ENCODE measurements at regions not wholly inside any gene's neighbourhood (a gene's known extent, or its start where the extent isn't known, plus 50 kb on each side); places are given as distances from the start of the nearest gene placed in this dataset.

DNA sequence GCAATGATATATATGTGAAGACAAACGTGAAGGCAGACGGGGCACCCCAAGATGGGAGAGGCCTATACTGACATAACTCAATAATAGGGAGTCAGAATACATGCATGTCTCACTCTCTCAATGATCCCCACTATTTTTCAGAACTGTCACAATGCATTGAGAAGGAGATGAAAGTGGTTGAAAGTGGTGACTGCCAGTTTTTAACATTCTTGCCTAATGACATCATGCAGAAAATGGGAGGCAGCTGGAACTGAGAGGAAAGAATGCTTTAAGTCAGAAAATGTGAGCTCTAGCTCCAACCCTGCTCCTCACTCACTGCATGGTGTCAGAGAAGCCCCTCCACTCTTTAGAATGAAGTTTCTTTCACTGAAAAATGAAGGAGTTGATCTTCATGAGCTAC is 55.3 kb upstream of the P2RY1 start:
- H4K20me1 ChIP-seq (ENCODE audit: insufficient read depth), result no peaks in the 10 kb centered on the region
- TF ChIP-seq, protein P1, sequence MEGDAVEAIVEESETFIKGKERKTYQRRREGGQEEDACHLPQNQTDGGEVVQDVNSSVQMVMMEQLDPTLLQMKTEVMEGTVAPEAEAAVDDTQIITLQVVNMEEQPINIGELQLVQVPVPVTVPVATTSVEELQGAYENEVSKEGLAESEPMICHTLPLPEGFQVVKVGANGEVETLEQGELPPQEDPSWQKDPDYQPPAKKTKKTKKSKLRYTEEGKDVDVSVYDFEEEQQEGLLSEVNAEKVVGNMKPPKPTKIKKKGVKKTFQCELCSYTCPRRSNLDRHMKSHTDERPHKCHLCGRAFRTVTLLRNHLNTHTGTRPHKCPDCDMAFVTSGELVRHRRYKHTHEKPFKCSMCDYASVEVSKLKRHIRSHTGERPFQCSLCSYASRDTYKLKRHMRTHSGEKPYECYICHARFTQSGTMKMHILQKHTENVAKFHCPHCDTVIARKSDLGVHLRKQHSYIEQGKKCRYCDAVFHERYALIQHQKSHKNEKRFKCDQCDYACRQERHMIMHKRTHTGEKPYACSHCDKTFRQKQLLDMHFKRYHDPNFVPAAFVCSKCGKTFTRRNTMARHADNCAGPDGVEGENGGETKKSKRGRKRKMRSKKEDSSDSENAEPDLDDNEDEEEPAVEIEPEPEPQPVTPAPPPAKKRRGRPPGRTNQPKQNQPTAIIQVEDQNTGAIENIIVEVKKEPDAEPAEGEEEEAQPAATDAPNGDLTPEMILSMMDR (conservative IDR thresholded peaks at IDR 0.05; ENCODE audit: low read depth, low read length), result no peak
- no peak overlapping the region for H3K27ac ChIP-seq
- H3K4me1 ChIP-seq (ENCODE audit: low read depth, poor library complexity, severe bottlenecking), result peaks cover 20% of the 10 kb centered on the region
- H3K79me2 ChIP-seq (ENCODE audit: insufficient read depth, low read depth), result no peaks in the 10 kb centered on the region
- no peaks in the 10 kb centered on the region for H3K27me3 ChIP-seq (ENCODE audit: insufficient read depth, low read depth)
- H3K4me3 ChIP-seq (IDR thresholded peaks at IDR 0.05; ENCODE audit: insufficient read depth, low read depth, low read length), result no peak overlapping the region
- peak overlapping the region; percentile 13; the same call in 1 of the 2 replicates for H3K4me2 ChIP-seq
- no peak overlapping the region for H3K9ac ChIP-seq
- no peak overlapping the region for H2AFZ ChIP-seq (ENCODE audit: low read depth)
- H3K36me3 ChIP-seq (ENCODE audit: insufficient read depth), result no peaks in the 10 kb centered on the region

DNA sequence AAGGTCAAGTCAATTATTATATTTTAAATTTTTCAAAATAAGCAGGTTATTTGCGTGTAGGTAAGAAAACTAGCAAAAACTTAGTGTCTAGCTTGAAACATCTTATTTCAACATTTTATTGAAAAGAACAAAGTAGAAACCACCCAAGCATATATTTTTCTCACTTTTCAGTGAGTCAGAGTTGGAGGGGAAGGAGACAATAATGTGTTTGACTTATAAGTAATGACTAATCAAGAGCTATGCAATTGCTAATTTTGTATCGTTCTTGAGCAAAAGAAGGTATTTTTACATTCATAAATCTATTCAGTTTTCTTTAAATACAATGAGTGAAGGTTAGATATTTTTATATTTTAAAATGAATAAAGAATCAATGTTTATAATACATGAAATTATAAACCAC is 54.4 kb upstream of the P2RY1 start:
- Histone ChIP-seq H4K20me1 (ENCODE audit: insufficient read depth) (no peaks in the 10 kb centered on the region), H3K79me2 (ENCODE audit: insufficient read depth, low read depth) (no peaks in the 10 kb centered on the region), H3K36me3 (ENCODE audit: insufficient read depth) (no peaks in the 10 kb centered on the region), H3K9ac (no peak overlapping the region), H2AFZ (ENCODE audit: low read depth) (no peak overlapping the region), H3K4me2 (no peak overlapping the region), H3K27ac (no peak overlapping the region), H3K27me3 (ENCODE audit: insufficient read depth, low read depth) (no peaks in the 10 kb centered on the region), H3K4me1 (ENCODE audit: low read depth, poor library complexity, severe bottlenecking) (peaks cover 20% of the 10 kb centered on the region), H3K4me3 (IDR thresholded peaks at IDR 0.05; ENCODE audit: insufficient read depth, low read depth, low read length) (no peak overlapping the region)
- TF ChIP-seq, protein P1 (conservative IDR thresholded peaks at IDR 0.05; ENCODE audit: low read depth, low read length), result no peak

DNA sequence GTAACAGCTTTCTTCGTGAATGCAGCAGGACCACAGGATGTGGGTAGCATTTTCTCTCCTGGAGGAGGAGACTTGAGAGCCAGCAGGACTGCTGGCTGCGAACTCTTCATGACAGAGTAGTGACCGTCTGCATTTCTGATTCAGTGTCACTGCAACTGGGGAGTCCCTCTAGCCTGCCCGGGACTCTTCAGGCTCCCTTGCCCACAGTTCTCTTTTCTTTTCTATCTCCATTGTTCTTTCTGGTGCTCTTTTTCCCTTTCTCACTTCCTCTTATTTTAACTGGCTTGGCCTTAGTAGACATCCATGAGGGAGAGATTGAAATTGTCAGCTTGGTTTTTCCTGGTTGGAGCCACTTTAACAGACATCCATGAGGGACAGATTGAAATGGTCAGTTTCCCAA is 49.9 kb upstream of the P2RY1 start:
- H3K4me3 ChIP-seq (IDR thresholded peaks at IDR 0.05; ENCODE audit: insufficient read depth, low read depth, low read length), result no peak overlapping the region
- H2AFZ ChIP-seq (ENCODE audit: low read depth), result no peak overlapping the region
- no peaks in the 10 kb centered on the region for H3K27me3 ChIP-seq (ENCODE audit: insufficient read depth, low read depth)
- H3K9ac ChIP-seq, result no peak overlapping the region
- H3K4me2 ChIP-seq, result no peak overlapping the region
- TF ChIP-seq, protein P1 (conservative IDR thresholded peaks at IDR 0.05; ENCODE audit: low read depth, low read length), result no peak
- no peaks in the 10 kb centered on the region for H3K36me3 ChIP-seq (ENCODE audit: insufficient read depth)
- no peak overlapping the region for H3K27ac ChIP-seq
- peaks cover 5% of the 10 kb centered on the region for H3K4me1 ChIP-seq (ENCODE audit: low read depth, poor library complexity, severe bottlenecking)
- H4K20me1 ChIP-seq (ENCODE audit: insufficient read depth), result no peaks in the 10 kb centered on the region
- no peaks in the 10 kb centered on the region for H3K79me2 ChIP-seq (ENCODE audit: insufficient read depth, low read depth)
